Hematopoietic multipotent progenitor cell treated with erythropoietin and hydrocortisone succinate and interleukin-3 and kit ligand, for 15 days (in vitro differentiated cells): ENCODE measurements at regions not wholly inside any gene's neighbourhood (a gene's known extent, or its start where the extent isn't known, plus 50 kb on each side); places are given as distances from the start of the nearest gene placed in this dataset.

Experiments used
- DNase-seq: peaks from one replicate; pipeline ENCODE4 v3.0.0-alpha.2; 2015; ENCODE audit warnings: low spot score

- no peak for DNase-seq
These were observed 181.2 kb upstream of the KCND2 start for GRCh38 chr7:120091807-120092206.

DNA sequence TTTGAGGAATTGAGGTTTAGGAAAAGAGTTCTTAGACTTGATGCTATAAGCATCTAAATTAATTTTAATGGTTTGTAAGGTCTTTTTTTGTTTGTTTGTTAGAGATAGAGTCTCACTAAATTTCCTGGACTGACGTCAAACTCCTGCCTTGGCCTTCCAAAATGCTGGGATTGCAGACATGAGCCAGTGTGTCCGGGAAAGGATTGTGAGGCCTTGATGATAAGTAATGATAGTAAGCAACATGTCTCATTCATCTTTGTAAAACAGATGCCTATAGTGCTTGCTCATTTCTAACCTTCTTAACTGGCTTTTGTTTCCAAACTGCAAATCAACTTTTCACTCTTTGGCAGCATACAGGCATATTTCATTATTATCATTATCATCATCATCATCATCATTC, 176.0 kb upstream of the KCND2 start:
- DNase-seq, result no peak

- no peak for DNase-seq
These were observed 175.2 kb upstream of the KCND2 start for GRCh38 chr7:120097774-120098173.

GRCh38 chr7:120108376-120108775, 164.6 kb upstream of the KCND2 start:
- no peak for DNase-seq

GRCh38 chr7:120110169-120110568, 162.8 kb upstream of the KCND2 start:
- DNase-seq, result no peak

- DNase-seq, result no peak
These were observed 158.3 kb upstream of the KCND2 start for GRCh38 chr7:120114626-120115025.

- no peak for DNase-seq
These were observed 149.4 kb upstream of the KCND2 start for GRCh38 chr7:120123528-120123927.

- no peak for DNase-seq
These were observed 141.7 kb upstream of the KCND2 start for GRCh38 chr7:120131096-120131839.

DNA sequence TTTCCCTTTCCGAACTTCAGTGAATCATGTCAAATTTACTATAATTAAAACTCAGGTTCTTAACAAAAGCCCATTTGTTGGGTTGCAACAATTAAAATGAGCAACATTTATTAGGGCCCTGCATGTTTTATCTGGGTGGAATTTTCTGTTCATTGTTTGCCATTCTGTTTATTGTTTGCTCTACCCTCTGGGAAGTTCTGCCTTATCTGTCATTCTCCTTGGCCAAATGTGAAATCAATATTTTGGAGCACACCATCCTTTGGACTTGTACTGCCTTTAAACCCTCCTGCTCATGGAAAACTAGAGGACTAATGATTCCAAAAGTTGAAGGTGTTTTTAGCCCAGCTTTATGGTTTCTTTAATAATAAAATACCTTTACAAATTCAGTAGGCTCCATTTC, 134.5 kb upstream of the KCND2 start:
- DNase-seq, result no peak

- DNase-seq, result no peak
These were observed 116.5 kb upstream of the KCND2 start for GRCh38 chr7:120156476-120156875.

DNA sequence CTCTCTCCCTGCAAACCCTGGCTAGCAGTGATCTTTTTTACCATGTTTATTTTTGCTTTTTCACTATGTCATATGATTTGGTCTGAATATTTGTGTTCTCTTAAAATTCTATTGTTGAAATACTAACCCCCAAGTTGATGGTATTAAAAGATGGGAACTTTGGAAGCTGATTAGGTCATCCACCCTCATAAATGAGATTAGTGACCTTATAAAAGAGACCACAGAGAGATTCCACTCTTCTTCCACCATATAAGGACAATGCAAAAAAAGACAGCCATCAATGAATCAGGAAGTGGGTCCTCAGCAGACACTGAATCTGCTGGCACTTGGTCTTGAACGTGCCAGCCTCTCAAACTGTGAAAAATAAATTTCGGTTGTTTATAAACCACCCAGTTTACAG, 112.8 kb upstream of the KCND2 start:
- no peak for DNase-seq

GRCh38 chr7:120163449-120163848, 109.5 kb upstream of the KCND2 start:
- DNase-seq, result no peak

DNA sequence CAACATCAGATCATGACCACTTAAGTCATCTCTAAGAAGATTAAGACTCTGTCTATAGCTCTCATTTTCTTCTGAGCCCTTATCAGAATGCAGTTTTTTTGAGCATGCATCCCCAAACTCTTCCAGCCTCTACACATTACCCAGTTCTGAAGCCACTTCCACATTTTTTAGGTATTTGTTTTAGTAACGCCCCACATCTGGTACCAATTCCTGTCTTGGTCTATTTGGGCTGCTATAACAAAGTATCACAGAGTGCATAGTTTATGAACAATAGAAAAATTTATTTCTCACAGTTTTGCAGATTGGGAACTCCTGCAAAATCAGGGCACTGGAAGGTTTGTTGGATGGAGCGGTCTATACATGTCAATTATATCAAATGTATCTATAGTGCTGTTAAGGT, 107.7 kb upstream of the KCND2 start:
- no peak for DNase-seq

DNA sequence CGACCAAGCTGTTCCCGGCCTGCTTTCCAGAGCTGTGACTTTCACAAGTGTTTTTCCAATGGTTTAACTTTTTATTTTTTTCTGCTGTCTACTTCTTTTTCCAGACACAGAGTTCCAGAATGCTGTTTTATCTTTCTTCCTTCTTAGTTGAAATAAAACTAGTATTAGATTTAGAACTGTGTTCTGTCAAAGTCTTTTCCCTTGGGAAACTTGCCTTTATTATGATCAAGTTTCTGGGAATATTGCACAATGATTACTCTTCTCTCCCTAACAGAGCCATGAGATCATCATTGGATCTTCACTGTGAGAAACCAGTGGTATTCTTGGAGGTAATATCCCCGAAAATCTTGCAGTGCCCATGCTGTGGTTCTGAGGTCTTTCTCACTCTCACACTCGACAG, 104.9 kb upstream of the KCND2 start:
- DNase-seq, result no peak

GRCh38 chr7:120169996-120170783, 102.8 kb upstream of the KCND2 start:
- DNase-seq, result no peak

DNA sequence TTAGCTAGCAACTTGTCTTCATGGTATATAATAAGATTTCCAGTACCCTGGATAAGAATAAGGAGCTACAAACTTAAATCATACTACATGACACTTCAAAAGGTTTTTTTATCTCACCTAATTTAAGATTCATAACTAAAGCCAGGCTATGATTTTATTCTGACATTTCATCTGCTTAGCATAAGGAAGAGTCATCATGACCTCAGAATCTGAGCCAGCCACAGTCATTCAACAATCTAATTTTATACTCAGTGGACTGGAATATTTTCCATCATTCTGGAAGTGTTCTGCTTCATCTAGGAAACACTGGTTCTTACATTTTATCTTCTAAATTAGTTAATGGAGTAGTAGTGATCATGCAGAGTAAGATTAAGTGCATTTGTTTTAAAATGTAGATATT, 102.1 kb upstream of the KCND2 start:
- DNase-seq, result no peak

DNA sequence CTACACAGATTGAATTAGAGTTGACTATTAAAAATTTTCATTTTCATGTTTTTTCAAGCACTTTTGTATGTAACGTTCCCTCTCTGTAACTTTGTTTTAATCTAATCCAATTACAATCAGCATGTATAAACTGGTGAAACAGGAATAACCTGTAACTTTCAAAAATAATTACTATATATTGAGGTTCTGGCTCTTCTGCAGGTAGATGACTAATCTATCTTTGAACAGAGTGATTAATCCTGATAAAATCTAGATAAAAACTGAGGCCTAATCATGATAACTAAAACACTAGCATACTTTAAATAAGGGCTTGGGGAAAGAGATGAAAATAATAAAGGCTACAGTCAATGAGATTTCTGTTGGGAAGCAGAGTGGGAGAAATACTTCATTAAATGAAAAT, 101.6 kb upstream of the KCND2 start:
- DNase-seq, result no peak

GRCh38 chr7:120180221-120180620, 92.8 kb upstream of the KCND2 start:
- DNase-seq, result no peak

GRCh38 chr7:120181499-120181898, 91.5 kb upstream of the KCND2 start:
- DNase-seq, result no peak

DNA sequence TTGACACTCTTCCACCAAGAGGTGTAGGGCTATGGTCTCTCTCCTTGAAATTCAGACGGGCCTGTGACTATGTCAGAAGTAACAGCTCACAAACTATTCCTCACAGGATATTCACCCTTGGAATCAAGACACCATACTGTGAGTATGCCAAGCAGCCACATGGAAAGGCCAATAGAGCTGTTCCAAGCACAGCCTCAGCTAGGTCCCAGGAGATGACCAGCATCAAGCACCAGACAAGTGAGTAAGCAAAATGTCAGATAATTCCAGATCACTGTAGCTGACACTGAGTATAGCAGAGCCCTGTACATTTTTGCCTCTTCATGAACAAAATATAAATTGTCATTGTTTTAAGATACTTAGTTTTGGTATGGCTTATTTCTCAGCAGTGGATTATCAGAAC, 88.1 kb upstream of the KCND2 start:
- DNase-seq, result no peak

DNA sequence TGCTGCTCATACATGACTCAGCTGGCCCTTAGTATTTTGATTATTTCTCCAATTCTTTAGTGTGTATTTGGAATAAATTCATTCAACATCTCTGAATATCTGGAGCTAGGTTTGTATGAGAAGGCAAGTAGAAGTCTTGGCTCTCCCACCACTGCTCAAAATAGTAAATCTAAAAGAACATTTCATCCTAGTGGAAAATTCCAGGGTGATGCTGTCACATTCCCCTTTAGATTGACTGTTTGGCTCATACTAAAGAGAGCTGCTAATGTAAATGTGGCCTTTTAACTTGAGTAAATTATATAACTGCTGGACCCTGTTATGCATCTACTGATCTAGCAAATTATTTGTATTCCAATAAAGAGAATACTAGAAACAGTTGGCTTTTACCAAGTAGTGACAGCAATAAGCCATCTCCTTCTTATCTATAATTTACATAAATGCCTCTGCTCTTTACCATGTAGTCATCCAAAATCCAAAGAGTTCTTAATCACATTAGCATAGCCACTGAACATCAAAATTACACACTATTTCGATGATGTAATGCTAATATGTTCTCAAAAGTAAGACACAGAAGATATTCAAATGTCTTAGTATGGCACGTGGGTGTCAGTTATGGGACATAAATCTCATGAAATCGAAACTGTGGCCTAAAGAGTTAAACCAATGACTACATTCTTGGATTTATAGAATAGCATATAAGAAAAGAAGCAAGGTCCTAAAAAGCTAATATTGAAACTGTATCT, 86.9 kb upstream of the KCND2 start:
- no peak for DNase-seq

- no peak for DNase-seq
These were observed 86.3 kb upstream of the KCND2 start for GRCh38 chr7:120186688-120187087.

GRCh38 chr7:120189623-120190022, 83.4 kb upstream of the KCND2 start:
- no peak for DNase-seq
